Central memory CD8-positive, alpha-beta T cell (primary cell): ENCODE measurements at regions not wholly inside any gene's neighbourhood (a gene's known extent, or its start where the extent isn't known, plus 50 kb on each side); places are given as distances from the start of the nearest gene placed in this dataset.
"Not testable (repeated sequence)": the region's sequence is repeated elsewhere in the genome, so short reads cannot be mapped to it uniquely, and the experiment has no call there.

Experiments used
- ATAC-seq: fragments of 150-1000 bp; cut with Tn5 transposase; replicated peaks from 2 replicates; pipeline ENCODE4 v1.10.0; 2022; ENCODE audit warnings: mild to moderate bottlenecking, moderate FRiP score, moderate number of reproducible peaks; ENCODE audit not compliant: poor library complexity, severe bottlenecking; ENCODE audit errors: extremely low read depth
- DNase-seq, 2 donors: peaks; one replicate each; pipeline ENCODE4 v3.0.0; 2021; ENCODE audit warnings: low spot score in 2 of 2
- H3K27ac Mint-ChIP-seq: one replicate; pipeline ENCODE4 v1.8.0; 2022; ENCODE audit warnings: low read depth, mild to moderate bottlenecking, moderate library complexity, mixed read lengths
- H3K27me3 Mint-ChIP-seq: one replicate; pipeline ENCODE4 v1.8.0; 2022; ENCODE audit warnings: mixed read lengths
- H3K36me3 Mint-ChIP-seq: one replicate; pipeline ENCODE4 v1.8.0; 2022; ENCODE audit warnings: mild to moderate bottlenecking, moderate library complexity, mixed read lengths; ENCODE audit not compliant: insufficient read depth
- H3K4me1 Mint-ChIP-seq: one replicate; pipeline ENCODE4 v1.8.0; 2022; ENCODE audit warnings: mixed read lengths
- H3K4me3 Mint-ChIP-seq: one replicate; pipeline ENCODE4 v1.8.0; 2022; ENCODE audit warnings: mild to moderate bottlenecking, moderate library complexity, mixed read lengths
- H3K9me3 Mint-ChIP-seq: one replicate; pipeline ENCODE4 v1.8.0; 2022; ENCODE audit warnings: mixed read lengths

DNA sequence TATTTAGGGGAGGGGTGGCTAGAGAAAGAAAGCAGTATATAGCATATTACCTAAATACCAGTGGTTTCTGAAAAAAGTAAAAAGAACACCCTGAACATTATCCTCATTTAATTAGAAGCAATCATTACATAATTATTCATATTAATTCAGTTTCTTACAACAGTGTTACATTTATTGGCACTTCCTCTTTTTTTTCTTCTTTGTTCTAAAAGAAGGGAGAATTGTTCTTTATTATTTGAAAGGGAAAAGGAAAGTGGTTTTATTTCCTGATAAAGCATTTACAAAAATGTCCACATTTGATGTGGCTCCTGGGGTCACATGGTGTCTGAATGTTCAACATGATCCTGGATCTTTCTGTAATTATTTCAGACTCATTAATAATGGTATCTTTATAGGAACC is 254.9 kb upstream of the ZEB2 start:
- no peak for DNase-seq

DNA sequence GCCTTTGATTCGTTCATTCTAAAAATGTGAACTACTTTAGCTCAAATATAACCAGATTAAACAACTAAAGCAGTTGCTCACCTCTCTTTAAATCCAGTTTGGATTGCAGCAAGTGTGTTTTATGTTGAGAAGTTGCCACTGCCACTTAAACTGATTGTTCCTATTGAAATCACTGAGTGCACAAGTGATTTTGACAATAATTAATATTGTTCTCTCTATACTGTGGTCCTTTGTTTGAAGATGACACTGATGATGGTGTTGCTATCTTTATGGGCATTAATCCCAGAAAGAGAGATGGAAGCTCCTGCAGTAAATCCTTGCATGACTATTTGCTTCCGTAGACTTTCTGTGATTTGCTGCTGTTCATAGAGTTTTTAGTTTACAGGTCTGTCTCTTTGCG is 251.4 kb upstream of the ZEB2 start:
- DNase-seq, result no peak
- Mint-ChIP-seq H3K9me3 (no peaks in the 10 kb centered on the region), H3K4me3 (no peak overlapping the region), H3K36me3 (peaks cover 3% of the 10 kb centered on the region), H3K27me3 (peaks cover 20% of the 10 kb centered on the region), H3K27ac (no peak overlapping the region), H3K4me1 (no peaks in the 10 kb centered on the region)
- ATAC-seq, result no peak

More for the DNA sequence above, 254.9 kb upstream of the ZEB2 start:
- no peak overlapping the region for H3K4me3 Mint-ChIP-seq
- peaks cover 3% of the 10 kb centered on the region for H3K36me3 Mint-ChIP-seq
- H3K27ac Mint-ChIP-seq, result no peak overlapping the region
- peaks cover 8% of the 10 kb centered on the region for H3K27me3 Mint-ChIP-seq
- H3K9me3 Mint-ChIP-seq, result no peaks in the 10 kb centered on the region
- no peak for ATAC-seq
- H3K4me1 Mint-ChIP-seq, result no peaks in the 10 kb centered on the region

GRCh38 chr2:144770616-144771230 is 250.8 kb upstream of the ZEB2 start:
- Mint-ChIP-seq H3K27ac (no peak overlapping the region), H3K27me3 (peaks cover 20% of the 10 kb centered on the region), H3K9me3 (no peaks in the 10 kb centered on the region), H3K4me3 (no peak overlapping the region), H3K36me3 (peaks cover 3% of the 10 kb centered on the region), H3K4me1 (no peaks in the 10 kb centered on the region)
- ATAC-seq (no peak), DNase-seq (no peak)

GRCh38 chr2:144760939-144761338 is 241.0 kb upstream of the ZEB2 start:
- H3K36me3 Mint-ChIP-seq, H3K4me1 Mint-ChIP-seq, H3K9me3 Mint-ChIP-seq, DNase-seq, H3K27ac Mint-ChIP-seq, H3K4me3 Mint-ChIP-seq, ATAC-seq: not testable (repeated sequence)
- peaks cover 12% of the 10 kb centered on the region for H3K27me3 Mint-ChIP-seq

- Mint-ChIP-seq H3K4me1 (no peaks in the 10 kb centered on the region), H3K27ac (no peak overlapping the region), H3K36me3 (no peaks in the 10 kb centered on the region), H3K4me3 (no peak overlapping the region), H3K27me3 (peaks cover 12% of the 10 kb centered on the region), H3K9me3 (no peaks in the 10 kb centered on the region)
- ATAC-seq (no peak), DNase-seq (no peak)
Observed at GRCh38 chr2:144759746-144760145, 239.8 kb upstream of the ZEB2 start.

DNA sequence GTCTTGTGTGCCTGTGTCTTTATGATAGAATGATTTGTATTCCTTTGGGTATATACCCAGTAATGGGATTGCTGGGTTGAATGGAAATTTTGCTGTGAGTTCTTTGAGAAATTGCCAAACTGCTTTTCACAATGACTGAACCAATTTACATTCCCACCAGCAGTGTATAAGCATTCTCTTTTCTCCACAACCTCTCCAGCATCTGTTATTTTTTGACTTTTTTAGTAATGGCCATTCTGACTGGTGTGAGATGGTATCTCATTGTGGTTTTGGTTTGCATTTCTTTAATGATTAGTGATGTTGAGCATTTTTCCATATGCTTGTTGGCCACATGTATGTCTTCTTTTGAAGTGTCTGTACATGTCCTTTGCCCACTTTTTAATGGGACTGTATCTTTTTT is 238.3 kb upstream of the ZEB2 start:
- not testable (repeated sequence) for H3K36me3 Mint-ChIP-seq, H3K27ac Mint-ChIP-seq, ATAC-seq, DNase-seq, H3K9me3 Mint-ChIP-seq, H3K4me1 Mint-ChIP-seq, H3K4me3 Mint-ChIP-seq
- peaks cover 12% of the 10 kb centered on the region for H3K27me3 Mint-ChIP-seq

GRCh38 chr2:144753416-144753815 is 233.5 kb upstream of the ZEB2 start:
- Mint-ChIP-seq H3K4me3 (no peak overlapping the region), H3K27me3 (no peaks in the 10 kb centered on the region), H3K4me1 (no peaks in the 10 kb centered on the region), H3K9me3 (no peaks in the 10 kb centered on the region), H3K36me3 (no peaks in the 10 kb centered on the region), H3K27ac (no peak overlapping the region)
- ATAC-seq, result no peak
- no peak for DNase-seq

- no peaks in the 10 kb centered on the region for H3K4me1 Mint-ChIP-seq
- H3K9me3 Mint-ChIP-seq, result peaks cover 8% of the 10 kb centered on the region
- H3K27me3 Mint-ChIP-seq, result no peaks in the 10 kb centered on the region
- no peak overlapping the region for H3K27ac Mint-ChIP-seq
- H3K4me3 Mint-ChIP-seq, result no peak overlapping the region
- no peaks in the 10 kb centered on the region for H3K36me3 Mint-ChIP-seq
- no peak for DNase-seq
- no peak for ATAC-seq
Observed at GRCh38 chr2:144751142-144751905, 231.4 kb upstream of the ZEB2 start.

DNA sequence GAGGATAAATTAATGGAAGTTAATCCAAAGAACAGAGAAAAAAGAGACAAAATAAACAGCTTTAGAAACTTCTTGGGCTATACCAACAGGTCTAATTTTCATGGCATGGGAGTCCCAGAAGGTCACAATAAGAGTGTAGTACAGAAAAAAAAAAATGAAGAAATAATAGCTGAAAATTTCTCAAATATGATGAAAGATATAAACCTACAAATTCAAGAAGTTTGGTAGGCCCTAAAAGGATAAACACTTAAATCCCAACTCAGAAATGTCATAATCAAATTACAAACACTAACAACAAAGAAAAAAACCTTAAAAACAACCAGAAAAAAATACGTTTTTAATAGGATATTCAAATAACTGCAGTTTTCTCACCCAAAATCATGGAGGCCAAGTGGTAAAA is 229.3 kb upstream of the ZEB2 start:
- Mint-ChIP-seq H3K27ac (no peak overlapping the region), H3K9me3 (peaks cover 8% of the 10 kb centered on the region), H3K4me1 (no peaks in the 10 kb centered on the region), H3K4me3 (no peak overlapping the region), H3K27me3 (peaks cover 13% of the 10 kb centered on the region), H3K36me3 (peaks cover 2% of the 10 kb centered on the region)
- ATAC-seq, result no peak
- no peak for DNase-seq

DNA sequence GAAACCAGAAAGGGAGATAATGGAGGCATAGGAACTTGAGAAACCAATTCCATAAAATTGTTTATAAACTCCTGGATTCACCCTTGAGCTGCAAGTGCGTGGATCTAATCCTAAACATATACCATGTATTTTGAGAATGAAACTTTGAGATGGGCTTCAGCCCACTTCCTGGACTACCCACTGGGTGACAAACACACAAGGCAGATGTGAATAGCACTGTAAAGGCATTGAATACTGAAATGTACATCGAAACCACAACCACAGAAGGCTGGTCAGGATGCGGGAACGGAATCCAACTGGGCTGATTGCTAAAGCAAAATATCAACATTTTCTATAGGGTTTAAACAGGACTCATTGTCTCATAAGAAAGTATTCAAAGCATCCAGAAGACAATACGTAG is 228.5 kb upstream of the ZEB2 start:
- peaks cover 13% of the 10 kb centered on the region for H3K27me3 Mint-ChIP-seq
- H3K4me3 Mint-ChIP-seq, result no peak overlapping the region

DNA sequence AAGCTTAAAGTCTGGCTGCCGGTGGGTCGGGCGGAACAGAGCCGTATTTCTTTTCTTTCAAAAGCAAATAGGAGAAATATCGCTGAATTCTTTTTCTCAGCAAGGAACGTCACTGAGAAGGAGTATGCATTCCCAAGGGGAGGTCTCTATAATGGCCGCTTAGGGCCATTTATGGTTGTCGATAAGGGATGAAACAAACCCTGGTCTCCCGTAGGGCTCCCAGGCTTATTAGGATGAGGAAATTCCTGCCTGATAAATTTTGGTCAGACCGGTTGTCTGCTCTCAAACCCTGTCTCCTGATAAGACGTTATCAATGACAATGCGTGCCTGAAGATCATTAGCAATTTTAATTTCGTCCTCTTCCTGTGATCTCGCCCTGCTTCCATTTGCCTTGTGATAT is 227.7 kb upstream of the ZEB2 start:
- no peak for ATAC-seq
- H3K9me3 Mint-ChIP-seq, result peaks cover 8% of the 10 kb centered on the region

More for the DNA sequence above, 228.5 kb upstream of the ZEB2 start:
- Mint-ChIP-seq H3K36me3 (peaks cover 2% of the 10 kb centered on the region), H3K27ac (no peak overlapping the region), H3K4me1 (no peaks in the 10 kb centered on the region), H3K9me3 (peaks cover 8% of the 10 kb centered on the region)
- DNase-seq (no peak), ATAC-seq (no peak)

DNA sequence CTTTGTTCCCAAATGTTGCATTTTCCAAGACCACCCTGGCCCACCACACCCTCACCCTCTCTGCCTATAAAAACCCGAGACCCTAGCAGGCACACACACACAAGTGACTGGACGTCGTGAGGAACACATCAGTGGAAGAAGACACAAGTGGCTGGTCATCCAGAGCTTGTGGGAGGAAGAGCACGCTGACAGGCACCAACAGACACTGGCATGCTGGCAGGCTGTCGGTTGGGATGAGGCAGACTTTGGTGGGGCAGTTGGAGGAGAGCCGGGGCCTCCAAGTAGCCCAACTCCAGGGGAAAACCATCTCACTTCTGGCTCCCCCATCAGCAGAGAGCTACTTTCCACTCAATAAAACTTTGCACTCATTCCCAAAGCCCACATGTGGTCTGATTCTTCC is 225.5 kb upstream of the ZEB2 start:
- Mint-ChIP-seq H3K9me3 (peaks cover 8% of the 10 kb centered on the region), H3K27ac (no peak overlapping the region), H3K4me1 (no peaks in the 10 kb centered on the region), H3K36me3 (peaks cover 2% of the 10 kb centered on the region), H3K4me3 (no peak overlapping the region), H3K27me3 (peaks cover 13% of the 10 kb centered on the region)
- DNase-seq, result no peak
- no peak for ATAC-seq

More for the DNA sequence above, 227.7 kb upstream of the ZEB2 start:
- Mint-ChIP-seq H3K4me3 (no peak overlapping the region), H3K36me3 (peaks cover 2% of the 10 kb centered on the region), H3K27me3 (peaks cover 13% of the 10 kb centered on the region), H3K4me1 (no peaks in the 10 kb centered on the region), H3K27ac (no peak overlapping the region)
- DNase-seq, result no peak

GRCh38 chr2:144738749-144739148 is 218.8 kb upstream of the ZEB2 start:
- ATAC-seq (no peak), DNase-seq (no peak)
- Mint-ChIP-seq H3K36me3 (no peaks in the 10 kb centered on the region), H3K27me3 (no peaks in the 10 kb centered on the region), H3K27ac (no peak overlapping the region), H3K9me3 (no peaks in the 10 kb centered on the region), H3K4me3 (no peak overlapping the region), H3K4me1 (no peaks in the 10 kb centered on the region)
